Breast epithelium (tissue), 3 donors: ENCODE measurements at regions not wholly inside any gene's neighbourhood (a gene's known extent, or its start where the extent isn't known, plus 50 kb on each side); places are given as distances from the start of the nearest gene placed in this dataset.

Experiments
- POLR2A ChIP-seq: fragments of 450-650 bp; IDR thresholded peaks from one replicate; pipeline ENCODE4 v1.6.1; 2016; ENCODE audit warnings: antibody characterized with exemption, mild to moderate bottlenecking, moderate library complexity
- POLR2AphosphoS5 ChIP-seq, 3 donors: sonication (generic); formaldehyde crosslinking; IDR thresholded peaks; one replicate each; pipeline ENCODE4 v1.6.1; 2017; ENCODE audit warnings: antibody characterized with exemption in 3 of 3
- TF ChIP-seq, protein P1 (sequence below), 3 donors: fragments of 450-650 bp; IDR thresholded peaks; one replicate each; pipeline ENCODE4 v1.5.1; 2016 to 2017; ENCODE audit warnings: antibody characterized with exemption in 3 of 3, mild to moderate bottlenecking in 3 of 3, moderate library complexity in 3 of 3

DNA sequence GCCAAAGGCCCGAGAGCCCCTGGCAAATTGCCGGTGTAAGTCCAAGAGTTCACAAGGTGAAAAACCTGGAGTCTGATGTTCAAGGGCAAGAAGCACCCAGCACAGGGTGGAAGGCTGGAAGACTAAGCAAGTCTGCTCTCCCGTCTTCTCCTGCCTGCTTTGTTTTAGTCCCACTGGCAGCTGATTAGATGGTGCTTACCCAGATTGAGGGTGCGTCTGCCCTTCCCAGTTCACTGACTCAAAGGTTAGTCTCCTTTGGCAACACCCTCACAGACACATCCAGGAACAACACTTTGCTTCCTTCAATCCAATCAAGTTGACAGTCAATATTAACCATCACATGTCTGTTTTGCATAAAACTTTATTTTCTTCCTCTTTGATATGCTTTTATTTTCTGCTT is 157.4 kb downstream of the HS3ST1 start:
- TF ChIP-seq POLR2A (no peak), POLR2AphosphoS5 (IDR thresholded peaks at IDR 0.05) (no peak)
- TF ChIP-seq, protein P1, sequence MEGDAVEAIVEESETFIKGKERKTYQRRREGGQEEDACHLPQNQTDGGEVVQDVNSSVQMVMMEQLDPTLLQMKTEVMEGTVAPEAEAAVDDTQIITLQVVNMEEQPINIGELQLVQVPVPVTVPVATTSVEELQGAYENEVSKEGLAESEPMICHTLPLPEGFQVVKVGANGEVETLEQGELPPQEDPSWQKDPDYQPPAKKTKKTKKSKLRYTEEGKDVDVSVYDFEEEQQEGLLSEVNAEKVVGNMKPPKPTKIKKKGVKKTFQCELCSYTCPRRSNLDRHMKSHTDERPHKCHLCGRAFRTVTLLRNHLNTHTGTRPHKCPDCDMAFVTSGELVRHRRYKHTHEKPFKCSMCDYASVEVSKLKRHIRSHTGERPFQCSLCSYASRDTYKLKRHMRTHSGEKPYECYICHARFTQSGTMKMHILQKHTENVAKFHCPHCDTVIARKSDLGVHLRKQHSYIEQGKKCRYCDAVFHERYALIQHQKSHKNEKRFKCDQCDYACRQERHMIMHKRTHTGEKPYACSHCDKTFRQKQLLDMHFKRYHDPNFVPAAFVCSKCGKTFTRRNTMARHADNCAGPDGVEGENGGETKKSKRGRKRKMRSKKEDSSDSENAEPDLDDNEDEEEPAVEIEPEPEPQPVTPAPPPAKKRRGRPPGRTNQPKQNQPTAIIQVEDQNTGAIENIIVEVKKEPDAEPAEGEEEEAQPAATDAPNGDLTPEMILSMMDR (IDR thresholded peaks at IDR 0.05): no peak
